ENCODE measurements at regions not wholly inside any gene's neighbourhood (a gene's known extent, or its start where the extent isn't known, plus 50 kb on each side); places are given as distances from the start of the nearest gene placed in this dataset.

DNA sequence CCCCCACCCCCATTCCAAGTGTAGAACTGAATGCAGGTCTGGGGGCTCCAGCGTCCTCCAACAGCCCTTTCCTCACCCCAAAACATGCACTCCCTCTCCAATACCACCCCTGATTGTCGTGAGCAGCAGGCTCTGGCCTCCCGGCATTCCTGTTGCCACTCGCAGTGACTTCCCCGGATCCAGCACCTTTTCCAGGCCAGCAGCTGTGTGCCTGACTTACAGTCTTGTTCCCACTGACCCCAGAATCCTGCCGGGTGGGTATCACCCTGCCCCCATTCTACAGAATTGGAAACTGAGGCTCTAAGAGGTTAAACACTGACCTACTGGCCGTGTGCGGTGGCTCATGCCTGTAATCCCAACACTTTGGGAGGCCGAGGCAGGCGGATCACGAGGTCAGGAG lies 127.2 kb downstream of the OLFM1 start:
- FAIRE-seq: no peak
- Histone ChIP-seq H3K4me2 (ENCODE audit: insufficient read depth, low read length) (no peak overlapping the region), H3K36me3 (ENCODE audit: control insufficient read depth, insufficient read depth, low read length) (no peaks in the 10 kb centered on the region), H2AFZ (ENCODE audit: low read depth, low read length) (no peak overlapping the region), H3K27ac (ENCODE audit: extremely low read depth, low read depth, low read length) (no peak overlapping the region), H3K9me1 (ENCODE audit: control insufficient read depth, insufficient read depth, low read length) (no peaks in the 10 kb centered on the region), H3K4me3 (no peak overlapping the region), H3K27me3 (ENCODE audit: control insufficient read depth in 2 of 2, insufficient read depth in 2 of 2, low read length in 2 of 2) (peaks cover 18 to 53% of the 10 kb centered on the region in 2 experiments; a peak in 3 of 5 replicates), H3K9ac (ENCODE audit: insufficient read depth in 1 of 2, low read depth in 2 of 2, low read length in 2 of 2) (no peak overlapping the region), H3K4me1 (replicated peaks in 1 of 2; ENCODE audit: control insufficient read depth in 2 of 2, insufficient read depth in 2 of 2, low read length in 2 of 2) (no peaks in the 10 kb centered on the region), H3K9me3 (replicated peaks; ENCODE audit: control insufficient read depth, insufficient read depth, low read depth, low read length) (no peaks in the 10 kb centered on the region; the same call in 1 of the 2 replicates), H3K79me2 (ENCODE audit: control insufficient read depth, insufficient read depth, low read length) (no peaks in the 10 kb centered on the region), H4K20me1 (replicated peaks; ENCODE audit: control insufficient read depth, insufficient read depth, low read length) (0 out of 2 replicates have a peak, but pooled peaks cover 3% of the 10 kb centered on the region)
- BruUV-seq (replicated peaks): no TSS peak
- ChIA-PET CTCF (ENCODE audit: low intra/inter-chr PET ratio) (no interaction called here), POLR2A (no interaction called here)
- DNase-seq (ENCODE audit: extremely low read depth in 1 of 4, low spot score in 3 of 4): no peak
- intact Hi-C loops (cut with micrococcal nuclease): no loop called here
- WGBS (ENCODE audit: insufficient coverage, low coverage, missing lambda C conversion rate): under 1% methylated on average over 8 of the region's 11 CpGs
- in situ Hi-C loops (cut with MboI): no loop called here
- ATAC-seq: no peak
- TF ChIP-seq, protein P1, sequence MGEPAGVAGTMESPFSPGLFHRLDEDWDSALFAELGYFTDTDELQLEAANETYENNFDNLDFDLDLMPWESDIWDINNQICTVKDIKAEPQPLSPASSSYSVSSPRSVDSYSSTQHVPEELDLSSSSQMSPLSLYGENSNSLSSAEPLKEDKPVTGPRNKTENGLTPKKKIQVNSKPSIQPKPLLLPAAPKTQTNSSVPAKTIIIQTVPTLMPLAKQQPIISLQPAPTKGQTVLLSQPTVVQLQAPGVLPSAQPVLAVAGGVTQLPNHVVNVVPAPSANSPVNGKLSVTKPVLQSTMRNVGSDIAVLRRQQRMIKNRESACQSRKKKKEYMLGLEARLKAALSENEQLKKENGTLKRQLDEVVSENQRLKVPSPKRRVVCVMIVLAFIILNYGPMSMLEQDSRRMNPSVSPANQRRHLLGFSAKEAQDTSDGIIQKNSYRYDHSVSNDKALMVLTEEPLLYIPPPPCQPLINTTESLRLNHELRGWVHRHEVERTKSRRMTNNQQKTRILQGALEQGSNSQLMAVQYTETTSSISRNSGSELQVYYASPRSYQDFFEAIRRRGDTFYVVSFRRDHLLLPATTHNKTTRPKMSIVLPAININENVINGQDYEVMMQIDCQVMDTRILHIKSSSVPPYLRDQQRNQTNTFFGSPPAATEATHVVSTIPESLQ (CRISPR knock-in tag; IDR thresholded peaks at IDR 0.05): no peak
- TF ChIP-seq CHD1 (IDR thresholded peaks at IDR 0.05; ENCODE audit: low read length): no peak
- TF ChIP-seq EWSR1 (IDR thresholded peaks at IDR 0.05; ENCODE audit: borderline replicate concordance, low read depth, partially characterized antibody): no peak
- no peak for TF ChIP-seq ZBTB43 (CRISPR knock-in tag; IDR thresholded peaks at IDR 0.05)
- no peak for TF ChIP-seq THRAP3 (IDR thresholded peaks at IDR 0.05; ENCODE audit: borderline replicate concordance)
- no peak for TF ChIP-seq ZFPM2 (CRISPR knock-in tag; IDR thresholded peaks at IDR 0.05)
- no peak for TF ChIP-seq ZNF384 (IDR thresholded peaks at IDR 0.05; ENCODE audit: low read depth, low read length)
- TF ChIP-seq, protein P2, sequence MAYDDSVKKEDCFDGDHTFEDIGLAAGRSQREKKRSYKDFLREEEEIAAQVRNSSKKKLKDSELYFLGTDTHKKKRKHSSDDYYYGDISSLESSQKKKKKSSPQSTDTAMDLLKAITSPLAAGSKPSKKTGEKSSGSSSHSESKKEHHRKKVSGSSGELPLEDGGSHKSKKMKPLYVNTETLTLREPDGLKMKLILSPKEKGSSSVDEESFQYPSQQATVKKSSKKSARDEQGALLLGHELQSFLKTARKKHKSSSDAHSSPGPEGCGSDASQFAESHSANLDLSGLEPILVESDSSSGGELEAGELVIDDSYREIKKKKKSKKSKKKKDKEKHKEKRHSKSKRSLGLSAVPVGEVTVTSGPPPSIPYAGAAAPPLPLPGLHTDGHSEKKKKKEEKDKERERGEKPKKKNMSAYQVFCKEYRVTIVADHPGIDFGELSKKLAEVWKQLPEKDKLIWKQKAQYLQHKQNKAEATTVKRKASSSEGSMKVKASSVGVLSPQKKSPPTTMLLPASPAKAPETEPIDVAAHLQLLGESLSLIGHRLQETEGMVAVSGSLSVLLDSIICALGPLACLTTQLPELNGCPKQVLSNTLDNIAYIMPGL (CRISPR knock-in tag; IDR thresholded peaks at IDR 0.05): no peak

Measured in K562 (cell line).